Fibroblast of lung (primary cell): ENCODE measurements at regions not wholly inside any gene's neighbourhood (a gene's known extent, or its start where the extent isn't known, plus 50 kb on each side); places are given as distances from the start of the nearest gene placed in this dataset.

Experiments used
- DNase-seq, 2 donors: peaks; one replicate each; pipeline versions ENCODE4 v3.0.0 to v3.0.0-alpha.2; 2010; ENCODE audit warnings: low read depth in 2 of 2
- H2AFZ ChIP-seq: 2 replicates; pipeline ENCODE4 v1.5.1; 2012; ENCODE audit warnings: low read length, control low read depth, inconsistent platforms
- H3K27ac ChIP-seq: 2 replicates; pipeline ENCODE4 v1.5.1; 2011; ENCODE audit warnings: low read length, control low read depth; ENCODE audit not compliant: insufficient read depth
- H3K27me3 ChIP-seq: 2 replicates; pipeline ENCODE4 v1.5.1; 2011; ENCODE audit warnings: mild to moderate bottlenecking, low read length; ENCODE audit not compliant: control insufficient read depth, insufficient read depth
- H3K36me3 ChIP-seq: 2 replicates; pipeline ENCODE4 v1.5.1; 2011; ENCODE audit warnings: low read length; ENCODE audit not compliant: control insufficient read depth, insufficient read depth
- H3K4me1 ChIP-seq: 2 replicates; pipeline ENCODE4 v1.5.1; 2011; ENCODE audit warnings: low read length; ENCODE audit not compliant: control insufficient read depth, insufficient read depth; ENCODE audit errors: extremely low read depth
- H3K4me2 ChIP-seq: 2 replicates; pipeline ENCODE4 v1.5.1; 2011; ENCODE audit warnings: low read length, control low read depth; ENCODE audit not compliant: insufficient read depth; ENCODE audit errors: extremely low read depth
- H3K4me3 ChIP-seq, 4 experiments: fragments of 200-600 bp in 1 of 4; sonication (generic) in 1 of 4; replicated peaks in 1 of 4; 2 replicates each; pipeline ENCODE4 v1.5.1; 2011 to 2016; ENCODE audit warnings: low read length in 4 of 4, low read depth in 3 of 4, mild to moderate bottlenecking in 3 of 4, control low read depth in 2 of 4, inconsistent platforms in 1 of 4, mixed read lengths in 1 of 4; ENCODE audit not compliant: insufficient read depth in 1 of 4; ENCODE audit errors: control extremely low read depth in 1 of 4
- H3K79me2 ChIP-seq: 2 replicates; pipeline ENCODE4 v1.5.1; 2012; ENCODE audit warnings: mild to moderate bottlenecking, low read length, inconsistent platforms; ENCODE audit not compliant: control insufficient read depth, insufficient read depth
- H3K9ac ChIP-seq: 2 replicates; pipeline ENCODE4 v1.5.1; 2011; ENCODE audit warnings: mild to moderate bottlenecking, low read length, control low read depth; ENCODE audit not compliant: insufficient read depth
- H3K9me3 ChIP-seq: 2 replicates; pipeline ENCODE4 v1.5.1; 2012; ENCODE audit warnings: low read depth, low read length; ENCODE audit not compliant: control insufficient read depth, insufficient read depth
- H4K20me1 ChIP-seq: 2 replicates; pipeline ENCODE4 v1.5.1; 2011; ENCODE audit warnings: low read length; ENCODE audit not compliant: control insufficient read depth, insufficient read depth; ENCODE audit errors: extremely low read depth
- CTCF ChIP-seq, 2 donors: IDR thresholded peaks in 1 of 2; conservative IDR thresholded peaks in 1 of 2; 1 replicate in 1 of 2; 2 replicates in 1 of 2; pipeline ENCODE4 v1.5.1; 2011 to 2012; ENCODE audit warnings: low read length in 2 of 2, control low read depth in 1 of 2, inconsistent platforms in 1 of 2, low read depth in 1 of 2, mild to moderate bottlenecking in 1 of 2
- EZH2 ChIP-seq: IDR thresholded peaks from 2 replicates; pipeline ENCODE4 v1.5.1; 2012; ENCODE audit warnings: low read length, control low read depth, mild to moderate bottlenecking; ENCODE audit errors: missing control alignments

GRCh38 chr13:34175551-34175950 lies 357.6 kb downstream of the RFC3 start:
- Histone ChIP-seq H3K9ac (no peak overlapping the region), H3K79me2 (no peaks in the 10 kb centered on the region), H4K20me1 (no peaks in the 10 kb centered on the region), H3K9me3 (no peaks in the 10 kb centered on the region), H3K4me2 (no peak overlapping the region), H3K4me1 (peaks cover 3% of the 10 kb centered on the region), H3K4me3 (no peak overlapping the region), H3K27ac (no peak overlapping the region), H2AFZ (no peak overlapping the region), H3K27me3 (no peaks in the 10 kb centered on the region), H3K36me3 (no peaks in the 10 kb centered on the region)
- peak in 1 of 2 donors; percentile 35 for DNase-seq
- no peak for TF ChIP-seq CTCF (conservative IDR thresholded peaks at IDR 0.05 in 1 of 2, IDR thresholded peaks at IDR 0.05 in 1 of 2; ENCODE audit: low read depth in 1 of 2, low read length in 2 of 2)
- TF ChIP-seq EZH2 = no peak

DNA sequence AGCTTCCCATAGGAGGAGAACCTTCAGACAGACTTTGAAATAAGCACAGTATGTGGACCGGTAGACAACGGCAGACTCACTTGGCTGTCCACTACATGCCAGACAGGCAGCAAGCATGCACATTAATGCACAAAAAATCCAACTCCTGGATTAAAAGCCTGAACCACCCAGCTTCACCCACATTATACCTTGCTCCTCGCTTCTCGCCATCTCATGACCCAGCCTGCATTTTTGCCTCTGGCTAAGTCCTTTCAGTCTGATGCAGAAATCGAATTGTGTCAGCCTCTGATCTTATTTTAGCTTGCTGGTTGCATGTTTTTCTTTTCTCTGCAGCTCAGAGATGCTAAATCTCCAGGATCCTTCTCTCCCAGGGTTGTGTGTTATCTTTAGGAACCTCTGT lies 358.7 kb downstream of the RFC3 start:
- Histone ChIP-seq H3K4me3 (no peak overlapping the region), H3K9ac (no peak overlapping the region), H3K4me1 (peaks cover 3% of the 10 kb centered on the region), H3K27ac (no peak overlapping the region), H3K9me3 (no peaks in the 10 kb centered on the region), H3K79me2 (no peaks in the 10 kb centered on the region), H3K27me3 (no peaks in the 10 kb centered on the region), H2AFZ (no peak overlapping the region), H4K20me1 (no peaks in the 10 kb centered on the region), H3K4me2 (no peak overlapping the region), H3K36me3 (no peaks in the 10 kb centered on the region)
- TF ChIP-seq EZH2 = no peak
- no peak for DNase-seq

GRCh38 chr13:34179481-34179880 lies 361.5 kb downstream of the RFC3 start:
- Histone ChIP-seq H3K36me3 (no peaks in the 10 kb centered on the region), H3K4me3 (no peak overlapping the region), H3K9me3 (no peaks in the 10 kb centered on the region), H3K79me2 (no peaks in the 10 kb centered on the region), H3K27me3 (no peaks in the 10 kb centered on the region), H3K4me1 (peaks cover 3% of the 10 kb centered on the region), H3K27ac (no peak overlapping the region), H2AFZ (no peak overlapping the region), H4K20me1 (no peaks in the 10 kb centered on the region), H3K4me2 (no peak overlapping the region), H3K9ac (no peak overlapping the region)
- no peak for TF ChIP-seq EZH2
- no peak for TF ChIP-seq CTCF (conservative IDR thresholded peaks at IDR 0.05 in 1 of 2, IDR thresholded peaks at IDR 0.05 in 1 of 2; ENCODE audit: low read depth in 1 of 2, low read length in 2 of 2)
- peak in 1 of 2 donors; percentile 58 for DNase-seq
